ENCODE measurements at regions not wholly inside any gene's neighbourhood (a gene's known extent, or its start where the extent isn't known, plus 50 kb on each side); places are given as distances from the start of the nearest gene placed in this dataset.
A peak's percentile ranks its signal among the peaks of the same experiment; 100 is the strongest.

GRCh38 chr1:221331273-221332183, 410.4 kb downstream of the DUSP10 start:
- no peak overlapping the region for H3K27ac Mint-ChIP-seq
- TF ChIP-seq CTCF (conservative IDR thresholded peaks at IDR 0.05) = no peak
- no peak overlapping the region for H3K4me3 Mint-ChIP-seq

GRCh38 chr1:221334062-221334461, 407.8 kb downstream of the DUSP10 start:
- Histone ChIP-seq H3K9ac (ENCODE audit: extremely low read depth, low read length, poor library complexity, severe bottlenecking) (no peak overlapping the region), H3K9me3 (ENCODE audit: control insufficient read depth, low read length) (peaks cover 48% of the 10 kb centered on the region), H3K4me3 (ENCODE audit: low read length) (no peak overlapping the region), H3K27me3 (ENCODE audit: control insufficient read depth, insufficient read depth, low read length, poor library complexity, severe bottlenecking) (no peaks in the 10 kb centered on the region), H3K27ac (ENCODE audit: low read depth, low read length) (no peak overlapping the region), H3K4me1 (ENCODE audit: control insufficient read depth, insufficient read depth, low read length) (no peaks in the 10 kb centered on the region), H3K36me3 (ENCODE audit: control insufficient read depth, insufficient read depth, low read length) (no peaks in the 10 kb centered on the region)
- Mint-ChIP-seq H3K27ac (no peak overlapping the region), H3K36me3 (ENCODE audit: low read depth) (peaks cover 34% of the 10 kb centered on the region), H3K4me3 (no peak overlapping the region), H3K27me3 (ENCODE audit: insufficient read depth) (no peaks in the 10 kb centered on the region), H3K4me1 (peaks cover 21% of the 10 kb centered on the region), H3K9me3 (peaks cover 45% of the 10 kb centered on the region)
- TF ChIP-seq CTCF (conservative IDR thresholded peaks at IDR 0.05) = no peak
- 94 to 100% methylated on average over 1 to 2 of the region's 2 CpGs for WGBS, 2 experiments (ENCODE audit: insufficient coverage in 1 of 2, insufficient read length in 1 of 2)
- no peak for DNase-seq

More at GRCh38 chr1:221331273-221332183, 410.4 kb downstream of the DUSP10 start:
- H3K4me1 ChIP-seq (ENCODE audit: control insufficient read depth, insufficient read depth, low read length) = no peaks in the 10 kb centered on the region
- H3K27me3 ChIP-seq (ENCODE audit: control insufficient read depth, insufficient read depth, low read length, poor library complexity, severe bottlenecking) = no peaks in the 10 kb centered on the region
- H3K9me3 ChIP-seq (ENCODE audit: control insufficient read depth, low read length) = peaks cover 50% of the 10 kb centered on the region
- peaks cover 38% of the 10 kb centered on the region for H3K36me3 Mint-ChIP-seq (ENCODE audit: low read depth)
- no peaks in the 10 kb centered on the region for H3K36me3 ChIP-seq (ENCODE audit: control insufficient read depth, insufficient read depth, low read length)
- no peak overlapping the region for H3K9ac ChIP-seq (ENCODE audit: extremely low read depth, low read length, poor library complexity, severe bottlenecking)
- H3K27me3 Mint-ChIP-seq (ENCODE audit: insufficient read depth) = no peaks in the 10 kb centered on the region
- H3K4me1 Mint-ChIP-seq = peaks cover 22% of the 10 kb centered on the region
- H3K27ac ChIP-seq (ENCODE audit: low read depth, low read length) = no peak overlapping the region
- peak overlapping the region; percentile 32 for H3K4me3 ChIP-seq (ENCODE audit: low read length)
- no peak for DNase-seq
- WGBS, 2 experiments (ENCODE audit: insufficient coverage in 1 of 2, insufficient read length in 1 of 2) = no CpG with 5 or more reads among the region's 1 CpG
- H3K9me3 Mint-ChIP-seq = peaks cover 45% of the 10 kb centered on the region

DNA sequence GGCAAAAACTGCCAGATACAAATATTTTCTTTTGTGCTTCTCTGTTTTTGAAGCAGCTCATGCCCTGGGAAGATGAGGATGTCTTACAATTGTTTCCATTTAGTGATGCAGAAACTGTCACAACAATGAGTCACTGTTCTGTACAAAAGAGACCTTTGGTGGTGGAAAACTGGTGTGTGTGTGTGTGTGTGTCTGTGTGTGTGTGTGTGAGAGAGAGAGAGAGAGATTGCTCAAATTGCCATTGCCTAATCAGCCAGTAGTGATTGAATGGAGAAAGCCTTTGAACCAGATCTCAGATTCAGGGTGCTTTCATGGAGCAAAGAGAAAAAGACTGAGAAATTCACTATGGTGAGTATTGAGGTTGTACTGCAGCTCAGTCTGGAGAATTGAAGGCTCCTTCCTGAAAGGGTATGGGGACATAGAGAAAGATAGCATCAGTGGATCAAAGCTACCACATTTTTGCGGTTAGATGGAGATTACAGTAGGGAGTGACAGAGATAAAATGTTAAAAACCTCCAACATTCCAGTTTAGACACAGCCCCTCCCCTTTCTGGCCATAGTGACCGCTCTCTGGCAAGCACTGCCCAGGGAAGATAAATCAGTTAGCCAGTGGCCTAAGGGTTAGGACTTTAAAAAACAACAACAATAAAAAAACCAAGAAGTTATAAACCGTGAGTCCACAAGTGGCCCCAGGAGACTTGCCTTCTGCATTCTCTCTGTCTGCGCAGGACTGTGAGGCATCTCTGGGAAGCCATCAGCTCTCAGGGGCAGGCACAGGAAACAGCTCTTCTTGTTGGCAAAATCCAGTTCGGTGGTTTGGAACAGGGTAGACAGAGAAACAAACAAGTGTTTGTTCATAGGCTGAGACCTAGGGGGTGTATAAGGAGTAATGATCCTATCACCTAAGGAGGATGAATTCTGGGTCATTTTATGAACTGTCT, 406.5 kb downstream of the DUSP10 start:
- Histone ChIP-seq H3K4me3 (ENCODE audit: low read length) (no peak overlapping the region), H3K27me3 (ENCODE audit: control insufficient read depth, insufficient read depth, low read length, poor library complexity, severe bottlenecking) (no peaks in the 10 kb centered on the region), H3K27ac (ENCODE audit: low read depth, low read length) (peak overlapping the region; percentile 5), H3K9me3 (ENCODE audit: control insufficient read depth, low read length) (peaks cover 35% of the 10 kb centered on the region), H3K36me3 (ENCODE audit: control insufficient read depth, insufficient read depth, low read length) (no peaks in the 10 kb centered on the region), H3K9ac (ENCODE audit: extremely low read depth, low read length, poor library complexity, severe bottlenecking) (no peak overlapping the region), H3K4me1 (ENCODE audit: control insufficient read depth, insufficient read depth, low read length) (no peaks in the 10 kb centered on the region)
- peak; percentile 46 for DNase-seq
- 70 to 93% methylated on average over 2 to 5 of the region's 5 CpGs for WGBS, 2 experiments (ENCODE audit: insufficient coverage in 1 of 2, insufficient read length in 1 of 2)
- peaks cover 33% of the 10 kb centered on the region for H3K9me3 Mint-ChIP-seq
- peak overlapping the region; percentile 36 for H3K27ac Mint-ChIP-seq
- no peak for TF ChIP-seq CTCF (conservative IDR thresholded peaks at IDR 0.05)
- no peak overlapping the region for H3K4me3 Mint-ChIP-seq
- H3K36me3 Mint-ChIP-seq (ENCODE audit: low read depth) = peaks cover 26% of the 10 kb centered on the region
- H3K27me3 Mint-ChIP-seq (ENCODE audit: insufficient read depth) = no peaks in the 10 kb centered on the region
- peaks cover 21% of the 10 kb centered on the region for H3K4me1 Mint-ChIP-seq
